BJ (cell line): ENCODE measurements at regions not wholly inside any gene's neighbourhood (a gene's known extent, or its start where the extent isn't known, plus 50 kb on each side); places are given as distances from the start of the nearest gene placed in this dataset.

ENCODE experiments used
- CTCF ChIA-PET: fragments of 350-600 bp; formaldehyde crosslinking; extraction: SDS; loops from one replicate; lab custom pipeline; 2021; ENCODE audit warnings: antibody characterized with exemption, inconsistent platforms; lab: Yijun Ruan, JAX
- POLR2A ChIA-PET: fragments of 300-600 bp; sonication (Branson Sonifier 250); formaldehyde crosslinking; extraction: SDS; loops from one replicate; lab custom pipeline; 2021; ENCODE audit warnings: antibody characterized with exemption; lab: Charles Lee
- DNase-seq: peaks from one replicate; pipeline ENCODE4 v3.0.0-alpha.2; 2011; ENCODE audit warnings: low read depth
- H3K27me3 ChIP-seq: 2 replicates; pipeline ENCODE4 v1.6.0; 2011; ENCODE audit warnings: low read length; ENCODE audit not compliant: control insufficient read depth, insufficient read depth
- H3K36me3 ChIP-seq: 2 replicates; pipeline ENCODE4 v1.5.1; 2011; ENCODE audit warnings: low read length; ENCODE audit not compliant: control insufficient read depth, insufficient read depth
- H3K4me3 ChIP-seq: 2 replicates; pipeline ENCODE4 v1.5.1; 2011; ENCODE audit warnings: low read depth, mild to moderate bottlenecking, control low read depth, low read length
- CTCF ChIP-seq: IDR thresholded peaks from 2 replicates; pipeline ENCODE4 v1.5.1; 2011; ENCODE audit warnings: low read depth, mild to moderate bottlenecking, control low read depth, inconsistent platforms, low read length, moderate library complexity; ENCODE audit not compliant: insufficient read depth

GRCh38 chr16:62876133-62876532 lies 839.9 kb upstream of the CDH8 start:
- Histone ChIP-seq H3K27me3 (no peaks in the 10 kb centered on the region), H3K36me3 (no peaks in the 10 kb centered on the region), H3K4me3 (no peak overlapping the region)
- CTCF ChIA-PET: no interaction called here
- no peak for TF ChIP-seq CTCF
- POLR2A ChIA-PET: no interaction called here
- no peak for DNase-seq

- Histone ChIP-seq H3K4me3 (no peak overlapping the region), H3K27me3 (no peaks in the 10 kb centered on the region), H3K36me3 (no peaks in the 10 kb centered on the region)
- ChIA-PET CTCF (no interaction called here), POLR2A (no interaction called here)
- DNase-seq: no peak
- no peak for TF ChIP-seq CTCF
Measured at GRCh38 chr16:62872339-62872738, 836.1 kb upstream of the CDH8 start.

- H3K36me3 ChIP-seq: no peaks in the 10 kb centered on the region
- TF ChIP-seq CTCF: no peak
- no peak for DNase-seq
- ChIA-PET CTCF (interaction anchor here (0.5 kb wide), 1 partner anchor 552 kb away, joined by 3 read pairs; no protein-coding TSS in a partner anchor), POLR2A (no interaction called here)
- no peak overlapping the region for H3K4me3 ChIP-seq
- no peaks in the 10 kb centered on the region for H3K27me3 ChIP-seq
Measured at GRCh38 chr16:62870554-62870953, 834.3 kb upstream of the CDH8 start.

GRCh38 chr16:62869837-62870236 lies 833.6 kb upstream of the CDH8 start:
- Histone ChIP-seq H3K27me3 (no peaks in the 10 kb centered on the region), H3K36me3 (no peaks in the 10 kb centered on the region), H3K4me3 (no peak overlapping the region)
- ChIA-PET POLR2A (no interaction called here), CTCF (no interaction called here)
- DNase-seq: no peak
- TF ChIP-seq CTCF: no peak

- Histone ChIP-seq H3K27me3 (no peaks in the 10 kb centered on the region), H3K4me3 (no peak overlapping the region), H3K36me3 (no peaks in the 10 kb centered on the region)
- DNase-seq: no peak
- no peak for TF ChIP-seq CTCF
- ChIA-PET CTCF (no interaction called here), POLR2A (no interaction called here)
Measured at GRCh38 chr16:62863139-62863538, 826.9 kb upstream of the CDH8 start.
